NCI-H446 (cell line): ENCODE measurements at regions not wholly inside any gene's neighbourhood (a gene's known extent, or its start where the extent isn't known, plus 50 kb on each side); places are given as distances from the start of the nearest gene placed in this dataset.

Experiments used
- DNase-seq, 2 experiments: peaks; one replicate each; lab custom pipeline; 2025; lab: John Stamatoyannopoulos, UW

DNA sequence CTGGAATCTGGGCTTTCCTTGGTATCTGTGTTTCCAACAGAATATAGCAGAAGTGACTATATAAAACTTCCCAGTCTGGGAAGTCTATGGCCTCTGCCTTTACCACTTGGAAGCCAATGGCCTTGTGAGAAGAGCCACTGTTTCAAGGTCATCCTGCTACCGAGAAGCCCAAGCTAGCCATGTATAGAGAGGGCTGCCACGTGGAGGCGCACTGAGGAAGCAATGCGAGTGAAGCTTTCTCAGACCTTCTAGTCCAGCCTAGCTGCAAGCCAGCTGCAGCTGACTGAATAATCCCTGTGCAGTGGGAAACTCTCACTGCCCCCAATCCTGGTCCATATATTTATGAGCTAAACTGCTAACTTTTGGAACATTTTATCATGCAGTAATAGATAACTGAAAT, 661.8 kb upstream of the RIOK2 start:
- DNase-seq, result no peak

DNA sequence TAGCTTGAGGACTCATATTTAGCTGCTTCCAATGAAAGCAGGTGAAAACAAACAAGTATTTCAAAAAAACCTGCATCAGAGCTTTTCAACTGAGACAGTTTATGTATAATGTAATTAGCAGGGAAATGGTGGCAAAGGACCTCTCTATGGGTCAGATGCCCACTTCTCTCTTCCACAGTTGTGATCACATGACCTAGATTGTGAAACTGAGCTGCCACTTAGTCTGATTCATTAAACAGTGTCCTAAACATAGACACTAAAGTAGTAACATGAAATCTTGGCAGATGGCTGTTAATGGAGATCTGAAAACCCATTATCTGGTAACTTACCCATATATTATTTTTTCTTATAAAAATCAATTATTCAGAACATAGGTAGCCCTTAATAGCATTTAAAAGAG, 663.6 kb upstream of the RIOK2 start:
- no peak for DNase-seq

DNA sequence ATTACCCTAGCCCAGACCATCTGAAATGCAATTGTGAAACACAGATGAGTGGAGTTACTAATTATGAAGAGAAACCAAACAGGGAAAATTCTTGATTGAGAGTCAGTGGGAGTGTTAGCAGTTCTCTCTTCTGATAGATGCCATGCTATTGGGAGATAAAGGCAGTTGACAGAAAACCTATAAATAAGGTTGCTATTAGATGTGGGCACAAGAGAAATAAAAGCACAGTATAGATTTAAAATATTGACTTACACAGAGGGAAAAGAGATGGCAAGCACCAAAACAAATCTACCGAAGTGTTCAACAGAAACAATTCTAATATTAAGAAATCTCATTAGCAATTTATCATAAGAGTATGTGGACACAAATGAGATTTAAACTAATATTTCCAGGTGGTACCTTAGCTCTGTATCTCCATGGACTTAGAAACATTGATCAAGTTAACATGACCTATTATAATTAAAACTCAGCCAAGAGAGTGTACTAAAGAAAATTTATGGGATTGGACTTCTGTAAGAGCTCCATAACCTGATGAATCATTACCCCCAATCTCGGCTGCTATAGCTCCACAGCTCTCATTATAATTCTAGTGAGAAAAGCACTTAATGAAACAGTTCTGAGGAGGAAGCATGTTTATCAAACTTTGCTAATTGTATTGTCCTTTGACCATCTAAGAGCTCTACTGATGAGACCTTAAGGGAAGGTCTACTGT, 665.0 kb upstream of the RIOK2 start:
- DNase-seq, result no peak

- no peak for DNase-seq
Measured at GRCh38 chr5:97851036-97851435, 668.0 kb upstream of the RIOK2 start.

DNA sequence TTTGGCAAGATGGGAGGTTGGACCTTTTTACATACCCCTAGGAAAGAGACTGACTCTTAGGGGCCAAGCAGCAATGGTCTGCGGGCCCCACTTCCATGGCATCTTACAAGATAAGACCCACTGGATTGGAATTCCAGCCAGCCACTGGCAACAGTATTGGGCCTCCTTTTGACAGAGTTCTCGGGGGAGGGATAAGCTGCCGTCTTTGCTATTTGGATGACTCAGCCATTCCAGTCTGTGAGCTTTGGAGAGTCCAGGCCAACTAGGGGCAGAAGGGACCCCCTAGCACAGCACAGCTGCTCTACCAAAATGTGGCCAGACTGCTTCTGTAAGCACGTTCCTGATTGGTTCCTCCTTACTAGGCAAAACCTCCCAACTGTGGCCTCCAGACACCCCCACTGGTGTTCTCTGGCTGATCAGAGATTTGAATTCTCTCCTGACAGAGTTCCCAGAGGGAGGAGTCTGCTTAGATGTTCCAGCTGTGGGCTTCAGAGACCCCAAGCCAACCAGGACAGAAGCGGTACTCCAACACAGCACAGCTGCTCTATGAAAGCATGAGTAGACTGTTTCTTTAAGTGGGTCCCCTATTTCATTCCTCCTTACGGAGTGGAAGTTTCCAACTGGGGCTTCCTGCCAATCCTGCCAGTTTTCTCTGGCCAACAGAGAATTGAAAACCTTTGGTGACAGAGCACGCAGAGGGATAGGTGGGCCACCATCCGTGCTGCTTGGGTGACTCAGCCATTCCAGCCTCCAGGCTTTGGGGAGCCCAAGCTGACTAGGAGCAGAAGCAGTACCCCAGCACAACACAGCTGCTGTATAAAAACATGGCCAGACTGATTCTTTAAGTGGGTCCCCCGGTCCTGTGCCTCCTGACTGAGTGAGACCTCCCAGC, 672.1 kb upstream of the RIOK2 start:
- peak; percentile 67 to 92 for DNase-seq

- DNase-seq, result no peak
Measured at GRCh38 chr5:97874491-97874890, 691.4 kb upstream of the RIOK2 start.

GRCh38 chr5:97876272-97876671, 693.2 kb upstream of the RIOK2 start:
- no peak for DNase-seq

DNA sequence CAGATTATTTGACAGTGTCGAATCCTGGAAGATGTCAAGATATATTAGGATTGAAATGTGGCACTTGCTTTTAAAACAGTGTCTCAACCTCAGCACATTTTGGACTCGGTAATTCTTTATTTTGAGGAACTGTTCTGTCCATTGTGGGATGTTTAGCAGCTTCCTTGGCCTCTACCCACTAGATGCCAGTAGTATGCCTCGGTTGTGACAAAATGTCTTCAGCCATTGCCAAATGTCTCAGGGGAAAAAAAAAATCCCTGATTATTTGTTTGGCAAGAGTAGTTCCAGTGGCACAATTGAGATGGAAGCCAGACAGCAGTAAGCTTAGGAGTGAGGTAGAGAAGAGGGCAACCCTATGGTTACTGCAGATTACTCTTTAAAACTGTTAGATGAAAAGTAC, 694.5 kb upstream of the RIOK2 start:
- DNase-seq, result no peak

DNA sequence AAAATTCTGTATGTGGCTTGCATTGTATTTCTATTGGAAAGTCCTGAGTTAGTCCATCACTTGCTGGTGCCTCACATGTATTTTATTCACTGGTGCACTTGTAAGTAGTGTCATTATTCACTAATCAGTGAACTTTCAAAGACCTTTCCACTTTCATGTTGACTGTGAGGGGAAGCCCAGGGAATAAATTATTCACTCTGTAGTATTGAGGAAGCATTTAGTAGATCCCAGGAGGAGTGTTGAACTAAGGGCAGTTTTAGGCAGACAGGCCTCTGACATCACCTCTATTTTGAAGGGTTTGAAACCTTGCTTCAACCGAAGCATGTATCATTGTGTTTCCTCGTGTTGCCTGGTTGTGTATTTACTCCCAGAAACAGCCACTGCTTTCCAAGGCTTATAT, 705.4 kb upstream of the RIOK2 start:
- no peak for DNase-seq

DNA sequence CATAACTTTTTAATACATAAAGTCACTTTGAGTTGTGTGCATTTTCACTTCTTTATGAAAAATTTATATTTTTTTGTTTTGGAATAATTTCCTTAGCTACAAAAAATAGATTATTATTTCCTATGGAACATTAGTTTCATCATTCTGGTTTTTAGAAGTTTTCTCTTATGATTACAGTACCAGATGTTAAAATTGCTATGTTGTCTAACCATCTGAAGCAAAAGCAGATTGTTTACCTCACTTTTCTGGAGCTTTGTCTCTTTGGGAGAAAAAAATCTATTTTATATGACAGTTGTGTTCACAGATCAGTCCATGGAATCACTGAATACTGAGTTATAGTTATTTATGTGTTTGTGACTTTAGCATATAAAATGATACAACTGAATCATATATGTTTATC, 708.9 kb upstream of the RIOK2 start:
- no peak for DNase-seq

DNA sequence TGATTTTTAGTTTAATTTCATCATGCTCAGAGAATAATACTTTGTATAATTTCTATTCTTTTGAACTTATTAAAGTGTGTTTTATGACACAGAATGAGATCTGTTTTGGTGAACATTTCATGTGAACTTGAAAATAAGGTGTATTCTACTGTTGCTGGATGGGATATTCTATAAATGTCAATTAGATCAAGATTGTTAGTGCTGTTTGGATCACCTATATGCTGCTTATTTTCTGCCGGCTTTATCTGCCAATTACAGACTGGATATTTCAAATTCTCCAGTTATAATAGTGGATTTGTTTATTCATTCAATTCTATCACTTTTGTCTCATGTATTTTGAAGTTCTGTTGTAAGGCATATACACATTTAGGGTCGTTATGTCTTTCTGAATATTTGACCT, 720.7 kb upstream of the RIOK2 start:
- no peak for DNase-seq

- DNase-seq, result no peak
Measured at GRCh38 chr5:97906135-97906534, 723.1 kb upstream of the RIOK2 start.

DNA sequence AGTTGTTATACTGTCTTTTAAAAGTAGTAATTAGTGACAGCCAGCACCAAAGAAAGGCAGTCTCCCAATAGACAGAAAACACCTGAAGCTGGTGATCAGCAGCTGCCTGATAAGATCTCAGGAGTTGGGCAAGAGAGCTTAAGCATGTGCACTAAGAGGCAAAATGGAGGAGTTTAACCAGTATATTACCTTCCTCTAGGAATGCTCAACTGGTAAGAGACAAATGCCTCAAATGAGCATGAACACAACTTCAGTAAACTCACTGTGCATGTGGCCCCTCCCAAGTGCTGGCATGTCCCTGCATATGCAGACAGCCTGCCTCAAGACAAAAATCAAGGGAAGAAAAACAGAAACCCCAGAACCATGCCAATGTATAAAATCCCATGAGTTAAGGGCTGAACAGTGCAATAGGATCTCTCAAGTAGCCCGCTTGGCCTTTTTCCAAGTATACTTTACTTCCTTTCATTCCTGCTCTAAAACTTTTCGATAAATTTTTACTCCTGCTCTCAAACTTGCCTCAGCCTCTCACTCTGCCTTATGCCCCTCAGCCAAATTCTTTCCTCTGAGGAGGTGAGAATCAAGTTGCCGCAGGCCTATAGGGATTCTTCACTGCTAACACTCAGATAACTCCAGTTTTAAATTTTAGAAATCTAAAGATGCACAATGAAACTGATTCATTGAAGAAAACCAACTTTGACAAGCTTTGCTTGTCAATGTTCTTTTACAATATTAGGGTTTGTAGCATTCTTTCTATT, 724.8 kb upstream of the RIOK2 start:
- no peak for DNase-seq

- DNase-seq, result no peak
Measured at GRCh38 chr5:97909541-97909940, 726.5 kb upstream of the RIOK2 start.

DNA sequence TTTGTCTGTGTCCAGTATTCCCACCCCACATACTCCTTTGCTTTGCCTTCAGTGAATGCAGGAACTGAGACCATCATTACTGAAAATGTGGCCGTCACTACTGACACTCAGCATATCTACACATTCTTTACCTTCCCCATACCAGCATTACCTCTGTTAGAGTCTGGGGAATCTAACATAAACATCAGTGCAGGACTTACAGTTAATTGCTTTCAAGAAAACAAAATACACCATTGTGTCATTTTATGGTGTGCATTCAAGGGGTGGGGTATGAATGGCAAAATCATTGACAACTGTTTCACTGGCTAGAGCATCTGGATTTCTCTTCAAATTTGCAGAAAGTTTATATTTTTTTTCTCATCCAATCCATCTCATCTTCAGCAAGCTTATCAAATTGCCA, 731.4 kb upstream of the RIOK2 start:
- no peak for DNase-seq

GRCh38 chr5:97915106-97915505, 732.1 kb upstream of the RIOK2 start:
- no peak for DNase-seq

- DNase-seq, result no peak
Measured at GRCh38 chr5:97918057-97918456, 735.0 kb upstream of the RIOK2 start.

DNA sequence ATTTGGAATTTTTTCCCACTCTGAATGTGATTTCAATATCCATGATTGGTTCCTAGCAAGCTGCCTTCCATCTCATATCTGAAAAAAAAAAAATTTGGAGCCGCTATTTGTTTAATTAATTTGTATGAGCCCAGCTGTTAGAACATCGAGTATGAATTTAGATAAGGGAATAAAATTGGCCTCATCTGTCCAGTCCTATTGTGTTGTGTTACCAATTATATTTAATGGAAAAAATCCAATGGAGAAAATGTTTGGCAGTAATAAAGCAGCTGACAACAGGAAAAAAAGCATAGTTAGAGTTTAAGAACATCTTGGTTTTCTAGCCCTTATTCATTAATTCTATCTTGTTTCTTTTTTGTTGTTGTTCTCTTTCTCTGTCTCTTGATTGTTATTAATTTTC, 735.6 kb upstream of the RIOK2 start:
- no peak for DNase-seq

GRCh38 chr5:97919719-97920118, 736.7 kb upstream of the RIOK2 start:
- no peak for DNase-seq

DNA sequence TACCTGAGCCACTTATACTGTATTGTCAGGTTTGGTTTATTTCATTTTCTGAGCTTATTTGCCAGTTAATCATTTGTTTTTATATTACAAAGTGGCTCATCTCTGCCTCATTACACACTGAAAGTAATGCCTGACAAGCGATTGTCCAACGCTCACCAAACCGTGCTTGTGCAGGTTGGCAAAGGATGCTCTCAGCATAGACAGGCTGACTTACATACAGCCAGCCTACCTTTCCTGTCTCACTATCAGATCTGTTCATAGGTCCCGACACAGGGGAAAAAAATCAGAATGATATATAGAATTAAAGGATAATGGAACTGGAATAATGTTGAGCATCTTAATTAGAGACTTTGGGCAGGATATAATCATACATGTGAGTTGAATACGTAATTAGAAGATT, 739.7 kb upstream of the RIOK2 start:
- no peak for DNase-seq

DNA sequence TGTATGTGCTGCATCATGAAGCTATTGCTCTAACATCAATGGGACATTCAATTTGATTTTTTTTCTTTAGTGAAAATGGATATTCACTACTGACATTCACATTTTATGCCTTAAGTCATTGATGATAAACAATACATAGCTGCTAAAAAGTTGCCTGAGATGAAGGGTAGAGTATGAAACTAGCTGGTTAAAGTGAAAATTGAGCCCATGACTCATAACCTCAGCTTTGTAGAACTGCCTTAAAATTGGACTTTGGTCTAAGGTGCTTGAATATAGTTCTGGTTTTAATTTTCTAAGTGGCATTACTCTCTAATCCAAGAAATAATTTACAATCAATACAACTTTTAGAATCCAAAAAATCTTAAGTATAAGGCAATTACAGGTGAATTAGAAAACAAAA, 740.4 kb upstream of the RIOK2 start:
- DNase-seq, result no peak

- no peak for DNase-seq
Measured at GRCh38 chr5:97923997-97924396, 741.0 kb upstream of the RIOK2 start.

DNA sequence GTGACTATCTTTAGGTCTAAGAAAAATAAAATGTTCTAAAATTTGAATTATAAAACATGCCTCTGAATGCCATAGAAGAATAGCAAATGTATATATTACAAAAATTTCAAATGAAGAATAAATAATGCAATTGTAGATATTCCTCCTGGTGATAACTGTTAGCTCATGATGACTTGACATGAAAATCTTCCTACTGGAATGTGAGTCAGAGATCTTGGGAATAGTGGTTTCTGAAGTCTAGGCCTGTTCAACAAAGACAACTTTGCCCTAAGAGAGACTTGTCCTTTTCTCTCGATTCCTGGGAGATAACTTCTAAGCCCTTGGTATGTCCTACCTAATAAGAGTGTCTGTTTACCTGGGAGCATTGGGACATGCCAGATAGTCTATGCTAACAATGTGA, 746.3 kb upstream of the RIOK2 start:
- DNase-seq, result no peak
